ENCODE measurements at regions not wholly inside any gene's neighbourhood (a gene's known extent, or its start where the extent isn't known, plus 50 kb on each side); places are given as distances from the start of the nearest gene placed in this dataset.

DNA sequence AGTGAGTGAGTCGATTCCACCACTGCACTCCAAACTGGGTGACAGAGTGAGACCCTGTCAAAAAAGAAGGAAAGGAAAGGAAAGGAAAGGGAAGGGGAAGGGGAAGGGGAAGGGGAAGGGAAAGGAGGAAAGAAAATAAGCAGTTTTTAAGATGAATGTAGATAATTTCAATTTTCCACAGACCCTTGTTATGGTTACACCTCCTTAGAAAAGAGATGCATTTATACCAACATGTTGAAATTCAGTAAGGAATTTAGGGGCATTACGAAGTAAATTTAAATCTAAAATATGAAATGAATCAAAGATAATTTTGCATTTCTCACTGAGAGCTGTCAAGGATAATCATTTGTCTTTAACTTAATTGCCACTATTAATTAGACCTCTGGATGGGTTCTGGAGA, 146.5 kb upstream of the TMC3 start:
- intact Hi-C loops (cut with DNase I; ENCODE audit: low total_unique reads): no loop called here
- no peaks in the 10 kb centered on the region for H3K27me3 ChIP-seq
- no peaks in the 10 kb centered on the region for H3K9me3 ChIP-seq
- H3K36me3 ChIP-seq: no peaks in the 10 kb centered on the region
- H3K4me1 ChIP-seq: no peaks in the 10 kb centered on the region
- no peak overlapping the region for H3K27ac ChIP-seq
- no peak for DNase-seq
- H3K4me3 ChIP-seq: no peak overlapping the region
- TF ChIP-seq, protein P1, sequence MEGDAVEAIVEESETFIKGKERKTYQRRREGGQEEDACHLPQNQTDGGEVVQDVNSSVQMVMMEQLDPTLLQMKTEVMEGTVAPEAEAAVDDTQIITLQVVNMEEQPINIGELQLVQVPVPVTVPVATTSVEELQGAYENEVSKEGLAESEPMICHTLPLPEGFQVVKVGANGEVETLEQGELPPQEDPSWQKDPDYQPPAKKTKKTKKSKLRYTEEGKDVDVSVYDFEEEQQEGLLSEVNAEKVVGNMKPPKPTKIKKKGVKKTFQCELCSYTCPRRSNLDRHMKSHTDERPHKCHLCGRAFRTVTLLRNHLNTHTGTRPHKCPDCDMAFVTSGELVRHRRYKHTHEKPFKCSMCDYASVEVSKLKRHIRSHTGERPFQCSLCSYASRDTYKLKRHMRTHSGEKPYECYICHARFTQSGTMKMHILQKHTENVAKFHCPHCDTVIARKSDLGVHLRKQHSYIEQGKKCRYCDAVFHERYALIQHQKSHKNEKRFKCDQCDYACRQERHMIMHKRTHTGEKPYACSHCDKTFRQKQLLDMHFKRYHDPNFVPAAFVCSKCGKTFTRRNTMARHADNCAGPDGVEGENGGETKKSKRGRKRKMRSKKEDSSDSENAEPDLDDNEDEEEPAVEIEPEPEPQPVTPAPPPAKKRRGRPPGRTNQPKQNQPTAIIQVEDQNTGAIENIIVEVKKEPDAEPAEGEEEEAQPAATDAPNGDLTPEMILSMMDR (IDR thresholded peaks at IDR 0.05): no peak
- TF ChIP-seq POLR2A (IDR thresholded peaks at IDR 0.05): no peak

GRCh38 chr15:81516461-81516860, 142.4 kb upstream of the TMC3 start:
- no peaks in the 10 kb centered on the region for H3K4me1 ChIP-seq
- H3K4me3 ChIP-seq: no peak overlapping the region
- H3K36me3 ChIP-seq: no peaks in the 10 kb centered on the region
- no peaks in the 10 kb centered on the region for H3K9me3 ChIP-seq
- intact Hi-C loops (cut with DNase I; ENCODE audit: low total_unique reads): no loop called here
- H3K27ac ChIP-seq: no peak overlapping the region
- no peaks in the 10 kb centered on the region for H3K27me3 ChIP-seq
- no peak for TF ChIP-seq POLR2A (IDR thresholded peaks at IDR 0.05)
- TF ChIP-seq, protein P1 (IDR thresholded peaks at IDR 0.05): no peak
- DNase-seq: no peak

GRCh38 chr15:81516012-81516411, 142.0 kb upstream of the TMC3 start:
- TF ChIP-seq, protein P1 (IDR thresholded peaks at IDR 0.05): no peak
- TF ChIP-seq POLR2A (IDR thresholded peaks at IDR 0.05): no peak
- no peaks in the 10 kb centered on the region for H3K9me3 ChIP-seq
- intact Hi-C loops (cut with DNase I; ENCODE audit: low total_unique reads): no loop called here

GRCh38 chr15:81514725-81515124, 140.7 kb upstream of the TMC3 start:
- no peak for TF ChIP-seq POLR2A (IDR thresholded peaks at IDR 0.05)
- TF ChIP-seq, protein P1 (IDR thresholded peaks at IDR 0.05): no peak
- no peak overlapping the region for H3K4me3 ChIP-seq
- no peak for DNase-seq
- no peaks in the 10 kb centered on the region for H3K36me3 ChIP-seq
- no peaks in the 10 kb centered on the region for H3K27me3 ChIP-seq
- no peaks in the 10 kb centered on the region for H3K4me1 ChIP-seq
- intact Hi-C loops (cut with DNase I; ENCODE audit: low total_unique reads): no loop called here
- H3K27ac ChIP-seq: no peak overlapping the region
- H3K9me3 ChIP-seq: no peaks in the 10 kb centered on the region

More at GRCh38 chr15:81516012-81516411, 142.0 kb upstream of the TMC3 start:
- no peaks in the 10 kb centered on the region for H3K4me1 ChIP-seq
- no peak overlapping the region for H3K27ac ChIP-seq
- H3K27me3 ChIP-seq: no peaks in the 10 kb centered on the region
- no peak overlapping the region for H3K4me3 ChIP-seq
- DNase-seq: no peak
- no peaks in the 10 kb centered on the region for H3K36me3 ChIP-seq

DNA sequence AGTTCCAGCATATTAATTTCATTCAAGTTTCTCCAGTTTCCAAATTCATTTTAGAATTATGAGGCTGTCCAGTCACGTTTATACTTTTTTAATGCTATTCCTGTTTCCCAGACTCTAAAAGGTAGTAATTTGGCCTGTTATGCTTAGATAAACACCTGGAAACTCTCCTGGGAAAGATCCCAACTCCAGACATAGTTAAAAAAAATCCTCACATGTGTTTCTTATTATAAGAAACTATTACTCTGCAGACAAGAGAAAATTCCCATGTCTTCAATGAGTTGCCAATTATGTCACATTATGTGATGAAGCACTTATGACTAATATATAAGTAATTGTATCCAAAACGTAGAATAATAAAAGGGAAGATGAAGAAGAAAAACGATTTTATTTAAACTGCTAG, 137.1 kb upstream of the TMC3 start:
- no peaks in the 10 kb centered on the region for H3K36me3 ChIP-seq
- intact Hi-C loops (cut with DNase I; ENCODE audit: low total_unique reads): no loop called here
- H3K4me3 ChIP-seq: no peak overlapping the region
- no peak for DNase-seq
- H3K9me3 ChIP-seq: no peaks in the 10 kb centered on the region
- no peaks in the 10 kb centered on the region for H3K27me3 ChIP-seq
- H3K27ac ChIP-seq: no peak overlapping the region
- TF ChIP-seq, protein P1 (IDR thresholded peaks at IDR 0.05): no peak
- TF ChIP-seq POLR2A (IDR thresholded peaks at IDR 0.05): no peak
- H3K4me1 ChIP-seq: no peaks in the 10 kb centered on the region
